ENCODE measurements at regions not wholly inside any gene's neighbourhood (a gene's known extent, or its start where the extent isn't known, plus 50 kb on each side); places are given as distances from the start of the nearest gene placed in this dataset.

DNA sequence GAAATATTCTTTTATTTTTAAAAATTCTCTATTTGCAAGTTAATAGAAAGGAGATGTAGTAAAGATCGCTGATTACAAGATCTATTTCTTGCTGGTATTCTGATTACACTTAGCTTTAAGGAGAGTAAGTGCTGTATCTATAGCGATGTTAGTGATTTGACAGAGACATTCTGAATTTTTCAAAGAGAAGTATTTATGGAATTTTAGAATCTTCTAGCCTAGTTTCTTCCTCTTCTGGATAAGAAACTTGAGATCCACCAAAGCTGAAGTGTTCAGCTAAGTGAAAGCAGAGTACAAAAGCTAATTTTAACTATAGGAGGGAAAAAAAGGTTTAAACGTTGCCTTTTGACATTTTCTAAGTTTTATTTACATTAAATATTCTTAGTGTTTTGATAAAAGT, 72.1 kb upstream of the RARB start:
- in situ Hi-C loops (cut with HindIII; ENCODE audit: low pct_unique_long_range_greater_than_20kb, low sequenced_read_pairs) (no loop called here), intact Hi-C loops (cut with micrococcal nuclease; ENCODE audit: unreplicated experiment) (no loop called here)
- no TSS peak for BruUV-seq (replicated peaks)
- no peaks in the 10 kb centered on the region for H3K27me3 ChIP-seq (ENCODE audit: control insufficient read depth, insufficient read depth, low read length)
- H3K4me1 ChIP-seq (ENCODE audit: control insufficient read depth, insufficient read depth, low read length) = no peaks in the 10 kb centered on the region
- TF ChIP-seq SIN3A (IDR thresholded peaks at IDR 0.05; ENCODE audit: borderline replicate concordance, insufficient read depth, low read depth, low read length) (no peak), POLR2AphosphoS5 (IDR thresholded peaks at IDR 0.05; ENCODE audit: low read depth, low read length) (no peak), TCF7L2 (IDR thresholded peaks at IDR 0.05; ENCODE audit: low read depth, low read length) (no peak)
- TF ChIP-seq, protein P1, sequence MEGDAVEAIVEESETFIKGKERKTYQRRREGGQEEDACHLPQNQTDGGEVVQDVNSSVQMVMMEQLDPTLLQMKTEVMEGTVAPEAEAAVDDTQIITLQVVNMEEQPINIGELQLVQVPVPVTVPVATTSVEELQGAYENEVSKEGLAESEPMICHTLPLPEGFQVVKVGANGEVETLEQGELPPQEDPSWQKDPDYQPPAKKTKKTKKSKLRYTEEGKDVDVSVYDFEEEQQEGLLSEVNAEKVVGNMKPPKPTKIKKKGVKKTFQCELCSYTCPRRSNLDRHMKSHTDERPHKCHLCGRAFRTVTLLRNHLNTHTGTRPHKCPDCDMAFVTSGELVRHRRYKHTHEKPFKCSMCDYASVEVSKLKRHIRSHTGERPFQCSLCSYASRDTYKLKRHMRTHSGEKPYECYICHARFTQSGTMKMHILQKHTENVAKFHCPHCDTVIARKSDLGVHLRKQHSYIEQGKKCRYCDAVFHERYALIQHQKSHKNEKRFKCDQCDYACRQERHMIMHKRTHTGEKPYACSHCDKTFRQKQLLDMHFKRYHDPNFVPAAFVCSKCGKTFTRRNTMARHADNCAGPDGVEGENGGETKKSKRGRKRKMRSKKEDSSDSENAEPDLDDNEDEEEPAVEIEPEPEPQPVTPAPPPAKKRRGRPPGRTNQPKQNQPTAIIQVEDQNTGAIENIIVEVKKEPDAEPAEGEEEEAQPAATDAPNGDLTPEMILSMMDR (IDR thresholded peaks at IDR 0.05) = no peak
- TF ChIP-seq, protein P2, sequence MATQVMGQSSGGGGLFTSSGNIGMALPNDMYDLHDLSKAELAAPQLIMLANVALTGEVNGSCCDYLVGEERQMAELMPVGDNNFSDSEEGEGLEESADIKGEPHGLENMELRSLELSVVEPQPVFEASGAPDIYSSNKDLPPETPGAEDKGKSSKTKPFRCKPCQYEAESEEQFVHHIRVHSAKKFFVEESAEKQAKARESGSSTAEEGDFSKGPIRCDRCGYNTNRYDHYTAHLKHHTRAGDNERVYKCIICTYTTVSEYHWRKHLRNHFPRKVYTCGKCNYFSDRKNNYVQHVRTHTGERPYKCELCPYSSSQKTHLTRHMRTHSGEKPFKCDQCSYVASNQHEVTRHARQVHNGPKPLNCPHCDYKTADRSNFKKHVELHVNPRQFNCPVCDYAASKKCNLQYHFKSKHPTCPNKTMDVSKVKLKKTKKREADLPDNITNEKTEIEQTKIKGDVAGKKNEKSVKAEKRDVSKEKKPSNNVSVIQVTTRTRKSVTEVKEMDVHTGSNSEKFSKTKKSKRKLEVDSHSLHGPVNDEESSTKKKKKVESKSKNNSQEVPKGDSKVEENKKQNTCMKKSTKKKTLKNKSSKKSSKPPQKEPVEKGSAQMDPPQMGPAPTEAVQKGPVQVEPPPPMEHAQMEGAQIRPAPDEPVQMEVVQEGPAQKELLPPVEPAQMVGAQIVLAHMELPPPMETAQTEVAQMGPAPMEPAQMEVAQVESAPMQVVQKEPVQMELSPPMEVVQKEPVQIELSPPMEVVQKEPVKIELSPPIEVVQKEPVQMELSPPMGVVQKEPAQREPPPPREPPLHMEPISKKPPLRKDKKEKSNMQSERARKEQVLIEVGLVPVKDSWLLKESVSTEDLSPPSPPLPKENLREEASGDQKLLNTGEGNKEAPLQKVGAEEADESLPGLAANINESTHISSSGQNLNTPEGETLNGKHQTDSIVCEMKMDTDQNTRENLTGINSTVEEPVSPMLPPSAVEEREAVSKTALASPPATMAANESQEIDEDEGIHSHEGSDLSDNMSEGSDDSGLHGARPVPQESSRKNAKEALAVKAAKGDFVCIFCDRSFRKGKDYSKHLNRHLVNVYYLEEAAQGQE (IDR thresholded peaks at IDR 0.05; ENCODE audit: insufficient read depth in 1 of 2, low read depth in 2 of 2, low read length in 1 of 2) = no peak
- ChIA-PET POLR2A (no interaction called here), CTCF (no interaction called here)
- DNase-seq (ENCODE audit: low read depth, low spot score) = no peak
- no peak overlapping the region for H3K27ac ChIP-seq (ENCODE audit: low read length)
- no peak for ATAC-seq
- H3K4me3 ChIP-seq (ENCODE audit: low read depth in 2 of 2, low read length in 2 of 2) = no peak overlapping the region
- no peaks in the 10 kb centered on the region for H3K9me3 ChIP-seq (ENCODE audit: control insufficient read depth, insufficient read depth, low read depth, low read length)
- H3K36me3 ChIP-seq (ENCODE audit: control insufficient read depth, insufficient read depth, low read length) = no peaks in the 10 kb centered on the region

DNA sequence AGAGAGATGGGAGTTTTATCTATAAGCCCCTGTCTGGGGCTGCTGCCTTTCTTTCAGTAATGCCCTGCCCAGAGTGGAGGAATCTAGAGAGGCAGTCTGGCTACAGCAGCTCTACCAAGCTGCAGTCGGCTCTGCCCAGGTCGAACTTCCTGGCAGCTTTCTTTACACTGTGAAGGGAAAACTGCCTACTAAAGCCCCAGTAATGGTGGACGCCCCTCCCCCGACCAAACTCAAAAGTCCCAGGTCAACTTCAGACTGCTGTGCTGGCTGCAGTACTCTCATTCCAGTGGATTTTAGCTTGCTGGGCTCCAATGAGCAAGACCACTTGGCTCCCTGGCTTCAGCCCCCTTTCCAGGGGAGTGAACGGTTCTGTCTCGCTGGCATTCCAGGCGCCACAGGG, 65.9 kb upstream of the RARB start:
- Histone ChIP-seq H3K4me1 (ENCODE audit: control insufficient read depth, insufficient read depth, low read length) (no peaks in the 10 kb centered on the region), H3K27me3 (ENCODE audit: control insufficient read depth, insufficient read depth, low read length) (no peaks in the 10 kb centered on the region), H3K9me3 (ENCODE audit: control insufficient read depth, insufficient read depth, low read depth, low read length) (no peaks in the 10 kb centered on the region), H3K27ac (ENCODE audit: low read length) (no peak overlapping the region), H3K4me3 (ENCODE audit: low read depth in 2 of 2, low read length in 2 of 2) (no peak overlapping the region), H3K36me3 (ENCODE audit: control insufficient read depth, insufficient read depth, low read length) (no peaks in the 10 kb centered on the region)
- no TSS peak for BruUV-seq (replicated peaks)
- POLR2A ChIA-PET = no interaction called here
- ATAC-seq (no peak), DNase-seq (ENCODE audit: low read depth, low spot score) (no peak)
- in situ Hi-C loops (cut with HindIII; ENCODE audit: low pct_unique_long_range_greater_than_20kb, low sequenced_read_pairs) = no loop called here
- TF ChIP-seq, protein P2 (IDR thresholded peaks at IDR 0.05; ENCODE audit: insufficient read depth in 1 of 2, low read depth in 2 of 2, low read length in 1 of 2) = no peak
- no peak for TF ChIP-seq TCF7L2 (IDR thresholded peaks at IDR 0.05; ENCODE audit: low read depth, low read length)
- no peak for TF ChIP-seq SIN3A (IDR thresholded peaks at IDR 0.05; ENCODE audit: borderline replicate concordance, insufficient read depth, low read depth, low read length)
- TF ChIP-seq, protein P1 (IDR thresholded peaks at IDR 0.05) = no peak
- TF ChIP-seq POLR2AphosphoS5 (IDR thresholded peaks at IDR 0.05; ENCODE audit: low read depth, low read length) = no peak
- CTCF ChIA-PET = no interaction called here
- intact Hi-C loops (cut with micrococcal nuclease; ENCODE audit: unreplicated experiment) = no loop called here
